DOHH2 (cell line): ENCODE measurements at regions not wholly inside any gene's neighbourhood (a gene's known extent, or its start where the extent isn't known, plus 50 kb on each side); places are given as distances from the start of the nearest gene placed in this dataset.

Experiments
- EZH2phosphoT487 ChIP-seq: fragments of 200-600 bp; sonication (generic); IDR thresholded peaks from 2 replicates; pipeline ENCODE4 v1.6.1; 2017; ENCODE audit warnings: borderline replicate concordance, mild to moderate bottlenecking, antibody characterized with exemption, low read length, moderate library complexity, mixed read lengths
- TF ChIP-seq, protein P1 (sequence below): fragments of 200-600 bp; sonication (generic); IDR thresholded peaks from one replicate; pipeline ENCODE4 v1.5.1; 2014; ENCODE audit warnings: antibody characterized with exemption, mild to moderate bottlenecking, low read depth, low read length; ENCODE audit not compliant: poor library complexity, severe bottlenecking

DNA sequence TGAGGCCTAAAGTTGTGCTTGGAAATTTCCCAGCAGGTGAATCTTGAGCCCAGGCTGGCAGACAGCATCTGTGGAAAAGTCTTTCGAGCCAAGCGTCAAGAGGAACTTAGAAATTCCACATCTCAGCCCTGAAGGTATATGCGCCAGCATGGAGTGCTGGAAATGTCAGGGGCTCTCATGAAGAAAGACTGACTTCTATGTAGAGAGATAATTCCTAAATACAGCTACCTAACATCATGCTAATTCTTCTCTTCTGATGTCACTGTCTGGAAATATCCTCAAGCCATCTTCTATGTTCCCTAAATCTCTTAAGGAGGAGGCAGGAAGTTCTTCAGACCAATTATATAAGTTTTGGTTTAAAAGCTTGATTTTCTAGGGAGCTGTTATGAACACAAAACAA lies 492.4 kb upstream of the MARCKS start:
- TF ChIP-seq, protein P1, sequence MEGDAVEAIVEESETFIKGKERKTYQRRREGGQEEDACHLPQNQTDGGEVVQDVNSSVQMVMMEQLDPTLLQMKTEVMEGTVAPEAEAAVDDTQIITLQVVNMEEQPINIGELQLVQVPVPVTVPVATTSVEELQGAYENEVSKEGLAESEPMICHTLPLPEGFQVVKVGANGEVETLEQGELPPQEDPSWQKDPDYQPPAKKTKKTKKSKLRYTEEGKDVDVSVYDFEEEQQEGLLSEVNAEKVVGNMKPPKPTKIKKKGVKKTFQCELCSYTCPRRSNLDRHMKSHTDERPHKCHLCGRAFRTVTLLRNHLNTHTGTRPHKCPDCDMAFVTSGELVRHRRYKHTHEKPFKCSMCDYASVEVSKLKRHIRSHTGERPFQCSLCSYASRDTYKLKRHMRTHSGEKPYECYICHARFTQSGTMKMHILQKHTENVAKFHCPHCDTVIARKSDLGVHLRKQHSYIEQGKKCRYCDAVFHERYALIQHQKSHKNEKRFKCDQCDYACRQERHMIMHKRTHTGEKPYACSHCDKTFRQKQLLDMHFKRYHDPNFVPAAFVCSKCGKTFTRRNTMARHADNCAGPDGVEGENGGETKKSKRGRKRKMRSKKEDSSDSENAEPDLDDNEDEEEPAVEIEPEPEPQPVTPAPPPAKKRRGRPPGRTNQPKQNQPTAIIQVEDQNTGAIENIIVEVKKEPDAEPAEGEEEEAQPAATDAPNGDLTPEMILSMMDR: no peak
- no peak for TF ChIP-seq EZH2phosphoT487
